Heart right ventricle (tissue), 16 donors: ENCODE measurements at regions not wholly inside any gene's neighbourhood (a gene's known extent, or its start where the extent isn't known, plus 50 kb on each side); places are given as distances from the start of the nearest gene placed in this dataset.

Experiments used
- ATAC-seq, 8 donors: fragments of 200-7000 bp; cut with Tn5 transposase; one replicate each; pipeline ENCODE4 v1.9.1; 2020; ENCODE audit warnings: mild to moderate bottlenecking in 8 of 8, moderate library complexity in 8 of 8, moderate number of reproducible peaks in 1 of 8
- DNase-seq, 2 donors: peaks; one replicate each; pipeline ENCODE4 v3.0.0-alpha.2; 2020
- H3K27ac ChIP-seq, 10 donors: fragments of 200-600 bp; sonication (generic) in 2 of 10; one replicate each; pipeline versions ENCODE4 v1.5.0 to v1.8.0; 2020 to 2022; ENCODE audit warnings: mild to moderate bottlenecking in 3 of 10
- H3K27me3 ChIP-seq, 7 donors: fragments of 200-600 bp; one replicate each; pipeline ENCODE4 v1.8.0; 2021 to 2022; ENCODE audit warnings: mild to moderate bottlenecking in 2 of 7
- H3K36me3 ChIP-seq, 9 donors: fragments of 200-600 bp; sonication (generic) in 1 of 9; one replicate each; pipeline versions ENCODE4 v1.5.0 to v1.8.0; 2020 to 2022; ENCODE audit warnings: mild to moderate bottlenecking in 2 of 9
- H3K4me1 ChIP-seq, 9 donors: fragments of 200-600 bp; sonication (generic) in 1 of 9; one replicate each; pipeline versions ENCODE4 v1.5.0 to v1.8.0; 2020 to 2022; ENCODE audit warnings: mild to moderate bottlenecking in 4 of 9
- H3K4me3 ChIP-seq, 10 donors: fragments of 200-600 bp; sonication (generic) in 2 of 10; one replicate each; pipeline versions ENCODE4 v1.5.0 to v1.8.0; 2020 to 2022; ENCODE audit warnings: mild to moderate bottlenecking in 7 of 10, moderate library complexity in 2 of 10
- H3K9me3 ChIP-seq, 11 donors: fragments of 200-600 bp in 10 of 11; sonication (generic) in 2 of 11; one replicate each; pipeline versions ENCODE4 v1.5.0 to v1.8.0; 2013 to 2022; ENCODE audit warnings: mild to moderate bottlenecking in 2 of 11, control low read depth in 1 of 11, moderate library complexity in 1 of 11
- CTCF ChIP-seq, 9 donors: fragments of 200-600 bp; sonication (generic) in 2 of 9; IDR thresholded peaks; one replicate each; pipeline versions ENCODE4 v1.5.0 to v1.8.0; 2021 to 2022; ENCODE audit warnings: antibody characterized with exemption in 9 of 9, mild to moderate bottlenecking in 5 of 9, moderate library complexity in 1 of 9
- WGBS, 2 donors: extraction: QIAGEN DNeasy Blood & Tissue Kit; methylation state at CpG; one replicate each; pipeline ENCODE4 v1.1.7; 2013; ENCODE audit warnings: inconsistent platforms in 1 of 2; 5-methylcytosine and 5-hydroxymethylcytosine counted together
- intact Hi-C, 10 donors: fragments of 100-400 bp; cut with DNase I; formaldehyde crosslinking; loops; one replicate each; pipeline versions ENCODE4 v1.11.1 to v1.14.2; 2022
- donor health status: Arrhythmogenic right ventricular cardiomyopathy.
- donor health status: ischemic (EF 13 %, LVEDD 7.1; RV severe dilation, severe dysfunction).
- donor health status: healthy with polysubstance abuse.
- donor health status: DM: no; HTN: yes; CAD: no.
- donor health status: DM: no; HTN: no; CAD: no.
- donor health status: ischemic (EF 25% LVEDD 6.9; RV normal size, moderate dysfunction).
- donor health status: ischemic (EF 25% LVEDD 5.7; RV mildly dilated, moderate dysfunction).
- donor health status: healthy.
- donor health status: DM: yes; HTN: yes; CAD: no.
- donor health status: Ischemic cardiomyopathy.
- donor health status: ischemic (EF 35%, LVEDD 5.7; RV mildly dilated, moderate dysfunction).
- donor health status: nonischemic (EF 11% LVEDD 7.7; RV severe dilation, severe dysfunction).
- donor health status: DM: yes; HTN: yes; CAD: no.
- donor health status: PGD.
- donor health status: ischemic (EF 29% LVEDD 5.4; RV normal size, mild dysfunction).
- donor health status: nonischemic (EF 23%, LVEDD 6.1; RV moderate dilation, normal function).

GRCh38 chr14:96727491-96727890 lies 69.7 kb upstream of the VRK1 start:
- H3K4me1 ChIP-seq, result no peaks in the 10 kb centered on the region
- ATAC-seq (no peak), DNase-seq (no peak)
- H3K27ac ChIP-seq, result no peak overlapping the region
- no peak for TF ChIP-seq CTCF (IDR thresholded peaks at IDR 0.05)
- no peaks in the 10 kb centered on the region for H3K36me3 ChIP-seq
- 67 to 70% methylated on average over 3 of the region's 3 CpGs for WGBS, 2 donors
- peaks cover 0 to 13% (median 0%) of the 10 kb centered on the region in 11 donors for H3K9me3 ChIP-seq
- H3K4me3 ChIP-seq, result no peak overlapping the region
- peaks cover 0 to 25% (median 7%) of the 10 kb centered on the region in 7 donors for H3K27me3 ChIP-seq
- intact Hi-C loops, result no loop called here

- DNase-seq, result no peak
- no peaks in the 10 kb centered on the region for H3K4me1 ChIP-seq
- peaks cover 0 to 13% (median 0%) of the 10 kb centered on the region in 11 donors for H3K9me3 ChIP-seq
- H3K27ac ChIP-seq, result no peak overlapping the region
- no peak for ATAC-seq
- H3K27me3 ChIP-seq, result peaks cover 0 to 31% (median 8%) of the 10 kb centered on the region in 7 donors
- WGBS, 2 donors, result 72 to 76% methylated on average over 11 of the region's 11 CpGs
- H3K4me3 ChIP-seq, result no peak overlapping the region
- no peak for TF ChIP-seq CTCF (IDR thresholded peaks at IDR 0.05)
- intact Hi-C loops, result no loop called here
- H3K36me3 ChIP-seq, result no peaks in the 10 kb centered on the region
Observed at GRCh38 chr14:96727980-96728717, 69.0 kb upstream of the VRK1 start.

DNA sequence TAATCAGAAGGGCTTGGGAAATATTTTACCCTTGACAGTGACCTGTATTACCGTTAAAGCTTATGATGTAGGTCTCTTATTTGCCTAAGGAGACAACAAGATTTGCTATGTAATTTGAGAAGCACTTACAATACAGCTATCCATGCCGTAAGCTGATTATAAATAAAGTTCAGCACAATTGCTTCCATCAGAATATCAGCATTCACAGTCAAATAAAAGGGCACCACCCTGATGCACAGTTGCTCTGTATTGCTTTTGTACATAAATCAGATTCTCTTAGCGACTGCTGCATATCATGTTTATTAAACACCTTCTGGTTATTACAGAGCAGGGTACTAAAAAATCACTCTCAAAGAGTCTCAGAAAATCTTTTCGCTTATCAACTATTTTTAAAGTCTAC lies 67.3 kb upstream of the VRK1 start:
- intact Hi-C loops, result loop anchor here in 1 of 10 donors (10.0 kb wide), 1 partner anchor 145 kb away; no protein-coding TSS in a partner anchor
- no peak for TF ChIP-seq CTCF (IDR thresholded peaks at IDR 0.05)

GRCh38 chr14:96730386-96730785 lies 66.8 kb upstream of the VRK1 start:
- Histone ChIP-seq H3K27me3 (peaks cover 0 to 47% (median 28%) of the 10 kb centered on the region in 7 donors), H3K4me3 (no peak overlapping the region), H3K27ac (no peak overlapping the region), H3K9me3 (peaks cover 0 to 5% (median 0%) of the 10 kb centered on the region in 11 donors), H3K36me3 (no peaks in the 10 kb centered on the region), H3K4me1 (no peaks in the 10 kb centered on the region)
- ATAC-seq (no peak), DNase-seq (no peak)
- intact Hi-C loops, result loop anchor here in 1 of 10 donors (10.0 kb wide), 1 partner anchor 146 kb away; no protein-coding TSS in a partner anchor
- TF ChIP-seq CTCF (IDR thresholded peaks at IDR 0.05), result no peak
- WGBS, 2 donors, result 85 to 88% methylated on average over 7 of the region's 7 CpGs

More for the DNA sequence above, 67.3 kb upstream of the VRK1 start:
- Histone ChIP-seq H3K4me1 (no peaks in the 10 kb centered on the region), H3K4me3 (no peak overlapping the region), H3K27me3 (peaks cover 0 to 42% (median 23%) of the 10 kb centered on the region in 7 donors), H3K27ac (no peak overlapping the region), H3K9me3 (peaks cover 0 to 9% (median 0%) of the 10 kb centered on the region in 11 donors), H3K36me3 (no peaks in the 10 kb centered on the region)
- no peak for DNase-seq
- 72 to 80% methylated on average over 4 of the region's 4 CpGs for WGBS, 2 donors
- no peak for ATAC-seq
